Kidney (tissue), 13 donors: ENCODE measurements at regions not wholly inside any gene's neighbourhood (a gene's known extent, or its start where the extent isn't known, plus 50 kb on each side); places are given as distances from the start of the nearest gene placed in this dataset.

Experiments
- DNase-seq, 5 donors: peaks; one replicate each; pipeline ENCODE4 v3.0.0-alpha.2; 2013 to 2020
- FAIRE-seq: peaks from 2 replicates; lab custom pipeline; 2012; peaks lifted over from hg19 to GRCh38; lab: Jason Lieb, UNC
- H3K27ac ChIP-seq, 2 donors: one replicate each; pipeline ENCODE4 v1.7.0; 2013; ENCODE audit warnings: low read depth in 2 of 2, low read length in 2 of 2, inconsistent platforms in 1 of 2
- H3K27me3 ChIP-seq: one replicate; pipeline ENCODE4 v1.7.1; 2013; ENCODE audit warnings: low read length, inconsistent platforms; ENCODE audit not compliant: control insufficient read depth, insufficient read depth
- H3K36me3 ChIP-seq, 3 donors: one replicate each; pipeline versions ENCODE4 v1.7.0 to v1.7.1; 2013; ENCODE audit warnings: low read length in 3 of 3, control low read depth in 1 of 3, inconsistent platforms in 1 of 3; ENCODE audit not compliant: insufficient read depth in 3 of 3, control insufficient read depth in 2 of 3
- H3K4me1 ChIP-seq, 3 donors: one replicate each; pipeline versions ENCODE4 v1.7.0 to v1.7.1; 2013; ENCODE audit warnings: low read length in 3 of 3, inconsistent platforms in 1 of 3, low read depth in 1 of 3; ENCODE audit not compliant: control insufficient read depth in 2 of 3, insufficient read depth in 2 of 3
- H3K4me3 ChIP-seq, 3 donors: one replicate each; pipeline versions ENCODE4 v1.7.0 to v1.8.1; 2013; ENCODE audit warnings: low read length in 3 of 3, control low read depth in 1 of 3, inconsistent platforms in 1 of 3
- H3K9ac ChIP-seq, 3 donors: one replicate each; pipeline versions ENCODE4 v1.7.0 to v1.7.1; 2013; ENCODE audit warnings: low read length in 3 of 3, control low read depth in 1 of 3, inconsistent platforms in 1 of 3
- H3K9me3 ChIP-seq, 3 donors: one replicate each; pipeline versions ENCODE4 v1.7.0 to v1.7.1; 2013; ENCODE audit warnings: low read length in 3 of 3, control low read depth in 1 of 3, inconsistent platforms in 1 of 3; ENCODE audit not compliant: control insufficient read depth in 2 of 3, insufficient read depth in 1 of 3
- intact Hi-C: fragments of 100-400 bp; cut with DNase I; formaldehyde crosslinking; loops from one replicate; pipeline ENCODE4 v1.11.1; 2022
- TF ChIP-seq, protein P1 (sequence below): IDR thresholded peaks from 3 replicates; pipeline ENCODE4 v1.5.1; 2012; ENCODE audit warnings: mild to moderate bottlenecking, moderate library complexity, borderline replicate concordance; ENCODE audit not compliant: insufficient read depth; ENCODE audit errors: extremely low read depth
- donor health status: control.
- donor health status: control.
- donor health status: control.
- donor health status: control.
- donor health status: control.
- donor health status: DM: yes; HTN: yes; CAD: no.
- donor health status: Normal renal cell carcinoma (clear cell type).

DNA sequence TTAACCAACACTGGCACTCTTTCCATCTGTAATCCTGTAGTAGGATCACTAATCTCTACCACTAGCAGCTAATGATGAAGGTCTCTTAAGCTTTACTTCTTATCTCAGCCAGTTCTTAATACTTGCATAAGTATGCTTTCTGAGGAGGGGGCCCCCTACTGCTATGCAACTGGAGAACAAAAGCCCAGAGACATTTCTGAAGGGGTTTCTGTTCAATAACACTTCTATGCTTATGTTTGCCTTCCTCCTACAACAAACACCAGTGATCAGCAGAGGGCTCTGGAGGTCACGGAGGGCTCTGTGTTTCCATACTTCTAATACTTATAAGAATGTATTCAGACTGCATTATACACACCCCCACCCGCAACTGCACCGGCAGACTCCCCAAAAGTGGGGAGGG is 215.8 kb downstream of the BARHL2 start:
- Histone ChIP-seq H3K9me3 (no peaks in the 10 kb centered on the region), H3K27ac (no peak overlapping the region), H3K36me3 (no peaks in the 10 kb centered on the region), H3K4me3 (no peak overlapping the region), H3K27me3 (no peaks in the 10 kb centered on the region), H3K9ac (no peak overlapping the region), H3K4me1 (no peaks in the 10 kb centered on the region)
- intact Hi-C loops, result no loop called here
- TF ChIP-seq, protein P1, sequence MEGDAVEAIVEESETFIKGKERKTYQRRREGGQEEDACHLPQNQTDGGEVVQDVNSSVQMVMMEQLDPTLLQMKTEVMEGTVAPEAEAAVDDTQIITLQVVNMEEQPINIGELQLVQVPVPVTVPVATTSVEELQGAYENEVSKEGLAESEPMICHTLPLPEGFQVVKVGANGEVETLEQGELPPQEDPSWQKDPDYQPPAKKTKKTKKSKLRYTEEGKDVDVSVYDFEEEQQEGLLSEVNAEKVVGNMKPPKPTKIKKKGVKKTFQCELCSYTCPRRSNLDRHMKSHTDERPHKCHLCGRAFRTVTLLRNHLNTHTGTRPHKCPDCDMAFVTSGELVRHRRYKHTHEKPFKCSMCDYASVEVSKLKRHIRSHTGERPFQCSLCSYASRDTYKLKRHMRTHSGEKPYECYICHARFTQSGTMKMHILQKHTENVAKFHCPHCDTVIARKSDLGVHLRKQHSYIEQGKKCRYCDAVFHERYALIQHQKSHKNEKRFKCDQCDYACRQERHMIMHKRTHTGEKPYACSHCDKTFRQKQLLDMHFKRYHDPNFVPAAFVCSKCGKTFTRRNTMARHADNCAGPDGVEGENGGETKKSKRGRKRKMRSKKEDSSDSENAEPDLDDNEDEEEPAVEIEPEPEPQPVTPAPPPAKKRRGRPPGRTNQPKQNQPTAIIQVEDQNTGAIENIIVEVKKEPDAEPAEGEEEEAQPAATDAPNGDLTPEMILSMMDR, result no peak
- no peak for FAIRE-seq
- no peak for DNase-seq

- DNase-seq (no peak), FAIRE-seq (no peak)
- Histone ChIP-seq H3K4me1 (no peaks in the 10 kb centered on the region), H3K4me3 (no peak overlapping the region), H3K9ac (no peak overlapping the region), H3K9me3 (no peaks in the 10 kb centered on the region), H3K27me3 (no peaks in the 10 kb centered on the region), H3K27ac (no peak overlapping the region), H3K36me3 (no peaks in the 10 kb centered on the region)
- intact Hi-C loops, result no loop called here
- TF ChIP-seq, protein P1, result no peak
Measured at GRCh38 chr1:90494748-90495282, 222.3 kb downstream of the BARHL2 start.

GRCh38 chr1:90488451-90488850 is 228.7 kb downstream of the BARHL2 start:
- TF ChIP-seq, protein P1, result no peak
- Histone ChIP-seq H3K4me1 (no peaks in the 10 kb centered on the region), H3K36me3 (no peaks in the 10 kb centered on the region), H3K27me3 (no peaks in the 10 kb centered on the region), H3K4me3 (no peak overlapping the region), H3K27ac (no peak overlapping the region), H3K9me3 (no peaks in the 10 kb centered on the region), H3K9ac (no peak overlapping the region)
- DNase-seq, result no peak
- intact Hi-C loops, result no loop called here
- FAIRE-seq, result no peak

- no peak overlapping the region for H3K27ac ChIP-seq
- intact Hi-C loops, result no loop called here
- H3K36me3 ChIP-seq, result no peaks in the 10 kb centered on the region
- DNase-seq (no peak), FAIRE-seq (no peak)
- no peak overlapping the region for H3K9ac ChIP-seq
- TF ChIP-seq, protein P1, result no peak
- H3K9me3 ChIP-seq, result no peaks in the 10 kb centered on the region
- no peaks in the 10 kb centered on the region for H3K4me1 ChIP-seq
- H3K4me3 ChIP-seq, result no peak overlapping the region
- no peaks in the 10 kb centered on the region for H3K27me3 ChIP-seq
Measured at GRCh38 chr1:90486996-90487395, 230.1 kb downstream of the BARHL2 start.
